ENCODE measurements at regions not wholly inside any gene's neighbourhood (a gene's known extent, or its start where the extent isn't known, plus 50 kb on each side); places are given as distances from the start of the nearest gene placed in this dataset.
A peak's percentile ranks its signal among the peaks of the same experiment; 100 is the strongest.

- Mint-ChIP-seq H3K4me1 (ENCODE audit: low read depth) (no peaks in the 10 kb centered on the region), H3K27me3 (ENCODE audit: low read depth) (peaks cover 5% of the 10 kb centered on the region), H3K36me3 (ENCODE audit: insufficient read depth) (no peaks in the 10 kb centered on the region), H3K9me3 (no peaks in the 10 kb centered on the region), H3K4me3 (no peak overlapping the region)
- ATAC-seq = no peak
- no peak for DNase-seq
Measured at GRCh38 chr5:74141053-74141452, 499.5 kb downstream of the ENC1 start.

- DNase-seq (no peak), ATAC-seq (no peak)
- Mint-ChIP-seq H3K4me3 (no peak overlapping the region), H3K9me3 (no peaks in the 10 kb centered on the region), H3K27me3 (ENCODE audit: low read depth) (peaks cover 5% of the 10 kb centered on the region), H3K4me1 (ENCODE audit: low read depth) (no peaks in the 10 kb centered on the region), H3K36me3 (ENCODE audit: insufficient read depth) (no peaks in the 10 kb centered on the region)
Measured at GRCh38 chr5:74140409-74140808, 500.1 kb downstream of the ENC1 start.

- Mint-ChIP-seq H3K4me1 (ENCODE audit: low read depth) (no peaks in the 10 kb centered on the region), H3K27me3 (ENCODE audit: low read depth) (peaks cover 5% of the 10 kb centered on the region), H3K9me3 (no peaks in the 10 kb centered on the region), H3K4me3 (no peak overlapping the region), H3K36me3 (ENCODE audit: insufficient read depth) (no peaks in the 10 kb centered on the region)
- ATAC-seq = no peak
- no peak for DNase-seq
Measured at GRCh38 chr5:74139589-74139988, 500.9 kb downstream of the ENC1 start.

GRCh38 chr5:74138721-74139120 lies 501.8 kb downstream of the ENC1 start:
- H3K4me1 Mint-ChIP-seq (ENCODE audit: low read depth) = no peaks in the 10 kb centered on the region
- H3K36me3 Mint-ChIP-seq (ENCODE audit: insufficient read depth) = no peaks in the 10 kb centered on the region
- peaks cover 5% of the 10 kb centered on the region for H3K27me3 Mint-ChIP-seq (ENCODE audit: low read depth)
- no peaks in the 10 kb centered on the region for H3K9me3 Mint-ChIP-seq
- ATAC-seq (no peak), DNase-seq (no peak)
- no peak overlapping the region for H3K4me3 Mint-ChIP-seq

- H3K36me3 Mint-ChIP-seq (ENCODE audit: insufficient read depth) = no peaks in the 10 kb centered on the region
Measured at GRCh38 chr5:74136276-74136825, 504.2 kb downstream of the ENC1 start.

GRCh38 chr5:74135033-74135432 lies 505.5 kb downstream of the ENC1 start:
- no peak overlapping the region for H3K4me3 Mint-ChIP-seq
- no peaks in the 10 kb centered on the region for H3K36me3 Mint-ChIP-seq (ENCODE audit: insufficient read depth)
- no peaks in the 10 kb centered on the region for H3K4me1 Mint-ChIP-seq (ENCODE audit: low read depth)
- H3K9me3 Mint-ChIP-seq = no peaks in the 10 kb centered on the region
- ATAC-seq (no peak), DNase-seq (no peak)
- peaks cover 10% of the 10 kb centered on the region for H3K27me3 Mint-ChIP-seq (ENCODE audit: low read depth)

More at GRCh38 chr5:74136276-74136825, 504.2 kb downstream of the ENC1 start:
- DNase-seq = no peak
- no peak for ATAC-seq
- Mint-ChIP-seq H3K27me3 (ENCODE audit: low read depth) (peaks cover 5% of the 10 kb centered on the region), H3K4me1 (ENCODE audit: low read depth) (no peaks in the 10 kb centered on the region), H3K9me3 (no peaks in the 10 kb centered on the region), H3K4me3 (no peak overlapping the region)

GRCh38 chr5:74132485-74132884 lies 506.5 kb downstream of the ARHGEF28 start:
- ATAC-seq = no peak
- H3K4me1 Mint-ChIP-seq (ENCODE audit: low read depth) = no peaks in the 10 kb centered on the region

GRCh38 chr5:74131250-74131649 lies 505.3 kb downstream of the ARHGEF28 start:
- Mint-ChIP-seq H3K27me3 (ENCODE audit: low read depth) (peaks cover 8% of the 10 kb centered on the region), H3K4me1 (ENCODE audit: low read depth) (no peaks in the 10 kb centered on the region), H3K4me3 (no peak overlapping the region), H3K36me3 (ENCODE audit: insufficient read depth) (no peaks in the 10 kb centered on the region), H3K9me3 (no peaks in the 10 kb centered on the region)
- DNase-seq (no peak), ATAC-seq (no peak)

More at GRCh38 chr5:74132485-74132884, 506.5 kb downstream of the ARHGEF28 start:
- H3K4me3 Mint-ChIP-seq = no peak overlapping the region
- H3K27me3 Mint-ChIP-seq (ENCODE audit: low read depth) = peaks cover 8% of the 10 kb centered on the region
- no peaks in the 10 kb centered on the region for H3K9me3 Mint-ChIP-seq
- DNase-seq = no peak
- H3K36me3 Mint-ChIP-seq (ENCODE audit: insufficient read depth) = no peaks in the 10 kb centered on the region

GRCh38 chr5:74130155-74130897 lies 504.3 kb downstream of the ARHGEF28 start:
- ATAC-seq (no peak), DNase-seq (no peak)
- H3K27me3 Mint-ChIP-seq (ENCODE audit: low read depth) = peaks cover 8% of the 10 kb centered on the region
- H3K4me3 Mint-ChIP-seq = no peak overlapping the region
- H3K4me1 Mint-ChIP-seq (ENCODE audit: low read depth) = no peaks in the 10 kb centered on the region
- H3K36me3 Mint-ChIP-seq (ENCODE audit: insufficient read depth) = no peaks in the 10 kb centered on the region
- H3K9me3 Mint-ChIP-seq = no peaks in the 10 kb centered on the region

- no peaks in the 10 kb centered on the region for H3K4me1 Mint-ChIP-seq (ENCODE audit: low read depth)
- H3K9me3 Mint-ChIP-seq = no peaks in the 10 kb centered on the region
- H3K36me3 Mint-ChIP-seq (ENCODE audit: insufficient read depth) = no peaks in the 10 kb centered on the region
- peak in 1 of 2 donors; percentile 18 for ATAC-seq
- H3K27me3 Mint-ChIP-seq (ENCODE audit: low read depth) = peaks cover 8% of the 10 kb centered on the region
- DNase-seq = no peak
- no peak overlapping the region for H3K4me3 Mint-ChIP-seq
Measured at GRCh38 chr5:74127381-74128320, 501.7 kb downstream of the ARHGEF28 start.

- no peak for DNase-seq
- H3K36me3 Mint-ChIP-seq (ENCODE audit: insufficient read depth) = no peaks in the 10 kb centered on the region
- no peak overlapping the region for H3K4me3 Mint-ChIP-seq
Measured at GRCh38 chr5:74126294-74126693, 500.3 kb downstream of the ARHGEF28 start.

GRCh38 chr5:74124826-74125225 lies 498.8 kb downstream of the ARHGEF28 start:
- Mint-ChIP-seq H3K4me1 (ENCODE audit: low read depth) (no peaks in the 10 kb centered on the region), H3K27me3 (ENCODE audit: low read depth) (no peaks in the 10 kb centered on the region), H3K9me3 (no peaks in the 10 kb centered on the region), H3K4me3 (no peak overlapping the region), H3K36me3 (ENCODE audit: insufficient read depth) (no peaks in the 10 kb centered on the region)
- ATAC-seq (no peak), DNase-seq (no peak)

More at GRCh38 chr5:74126294-74126693, 500.3 kb downstream of the ARHGEF28 start:
- H3K4me1 Mint-ChIP-seq (ENCODE audit: low read depth) = no peaks in the 10 kb centered on the region
- no peak for ATAC-seq
- H3K27me3 Mint-ChIP-seq (ENCODE audit: low read depth) = peaks cover 8% of the 10 kb centered on the region
- no peaks in the 10 kb centered on the region for H3K9me3 Mint-ChIP-seq

- no peak for DNase-seq
- no peaks in the 10 kb centered on the region for H3K4me1 Mint-ChIP-seq (ENCODE audit: low read depth)
- H3K4me3 Mint-ChIP-seq = no peak overlapping the region
- H3K27me3 Mint-ChIP-seq (ENCODE audit: low read depth) = peaks cover 2% of the 10 kb centered on the region
- no peak for ATAC-seq
- H3K9me3 Mint-ChIP-seq = no peaks in the 10 kb centered on the region
- no peaks in the 10 kb centered on the region for H3K36me3 Mint-ChIP-seq (ENCODE audit: insufficient read depth)
Measured at GRCh38 chr5:74123929-74124328, 497.9 kb downstream of the ARHGEF28 start.

GRCh38 chr5:74122979-74123590 lies 497.1 kb downstream of the ARHGEF28 start:
- no peak overlapping the region for H3K4me3 Mint-ChIP-seq
- H3K27me3 Mint-ChIP-seq (ENCODE audit: low read depth) = peaks cover 2% of the 10 kb centered on the region

More at GRCh38 chr5:74122979-74123590, 497.1 kb downstream of the ARHGEF28 start:
- H3K4me1 Mint-ChIP-seq (ENCODE audit: low read depth) = no peaks in the 10 kb centered on the region
- no peak for DNase-seq
- no peaks in the 10 kb centered on the region for H3K36me3 Mint-ChIP-seq (ENCODE audit: insufficient read depth)
- ATAC-seq = no peak
- no peaks in the 10 kb centered on the region for H3K9me3 Mint-ChIP-seq
